ENCODE measurements at regions not wholly inside any gene's neighbourhood (a gene's known extent, or its start where the extent isn't known, plus 50 kb on each side); places are given as distances from the start of the nearest gene placed in this dataset.

DNA sequence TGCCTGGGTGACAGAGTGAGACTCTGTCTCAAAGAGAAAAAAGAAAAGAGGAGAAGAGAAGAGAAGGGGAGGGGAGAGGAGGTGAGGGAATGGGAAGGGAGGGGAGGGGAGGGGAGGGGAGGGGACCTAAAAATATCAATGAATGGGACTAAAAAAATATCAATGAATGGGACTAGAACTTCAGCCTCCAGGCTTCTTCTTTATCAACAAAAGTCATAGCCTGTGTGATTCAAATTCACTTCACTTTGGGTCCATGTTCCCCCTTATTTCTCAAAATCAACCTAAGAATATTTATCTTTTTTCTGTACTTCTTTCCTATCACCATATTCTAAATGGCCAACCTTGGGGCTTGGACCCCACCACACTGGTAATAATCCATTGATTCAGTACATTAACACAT, 92.1 kb upstream of the PIK3C3 start:
- no peaks in the 10 kb centered on the region for H3K4me1 ChIP-seq (ENCODE audit: insufficient read depth)
- H3K9me3 ChIP-seq: no peaks in the 10 kb centered on the region
- no peaks in the 10 kb centered on the region for H3K27me3 ChIP-seq
- no peak overlapping the region for H3K4me3 ChIP-seq
- no peak for TF ChIP-seq EP300 (IDR thresholded peaks at IDR 0.05)
- no peak for TF ChIP-seq CTCF (IDR thresholded peaks at IDR 0.05)
- TF ChIP-seq POLR2A (IDR thresholded peaks at IDR 0.05): no peak
- H3K36me3 ChIP-seq: no peaks in the 10 kb centered on the region
- no peak overlapping the region for H3K27ac ChIP-seq
- no peak for DNase-seq
- intact Hi-C loops (cut with DNase I): no loop called here

DNA sequence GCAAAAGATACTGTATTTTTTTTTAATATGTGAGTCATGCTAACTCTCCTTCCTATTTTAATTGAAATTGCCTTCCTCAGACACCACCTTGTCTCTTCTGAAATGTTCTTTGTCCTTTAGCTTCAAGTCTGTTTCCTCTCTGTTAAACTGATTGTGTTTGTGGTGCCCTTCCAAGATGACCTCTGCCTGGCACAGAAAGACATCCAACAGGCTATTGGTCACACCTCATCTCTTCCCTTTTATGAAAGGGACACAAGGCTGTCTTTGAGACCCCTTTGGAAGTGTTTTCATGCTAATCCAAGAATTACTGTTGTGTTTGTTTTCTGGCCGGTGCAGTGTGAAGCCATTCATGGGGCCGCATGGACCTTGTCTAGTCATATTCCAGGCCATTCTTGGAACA, 94.0 kb upstream of the PIK3C3 start:
- Histone ChIP-seq H3K9me3 (no peaks in the 10 kb centered on the region), H3K27ac (no peak overlapping the region), H3K36me3 (no peaks in the 10 kb centered on the region), H3K4me3 (no peak overlapping the region), H3K27me3 (no peaks in the 10 kb centered on the region), H3K4me1 (ENCODE audit: insufficient read depth) (no peaks in the 10 kb centered on the region)
- no peak for DNase-seq
- WGBS, 3 donors: 84 to 90% (median 86%) methylated on average over 2 of the region's 2 CpGs
- no peak for TF ChIP-seq EP300 (IDR thresholded peaks at IDR 0.05)
- TF ChIP-seq CTCF (IDR thresholded peaks at IDR 0.05): no peak
- no peak for TF ChIP-seq POLR2A (IDR thresholded peaks at IDR 0.05)
- intact Hi-C loops (cut with DNase I): no loop called here

GRCh38 chr18:41858761-41859555, 96.1 kb upstream of the PIK3C3 start:
- H3K4me3 ChIP-seq: no peak overlapping the region
- no peaks in the 10 kb centered on the region for H3K4me1 ChIP-seq (ENCODE audit: insufficient read depth)
- DNase-seq: no peak
- WGBS, 3 donors: 65 to 68% (median 67%) methylated on average over 2 of the region's 2 CpGs
- no peaks in the 10 kb centered on the region for H3K9me3 ChIP-seq
- H3K27me3 ChIP-seq: no peaks in the 10 kb centered on the region
- TF ChIP-seq CTCF (IDR thresholded peaks at IDR 0.05) (no peak), POLR2A (IDR thresholded peaks at IDR 0.05) (no peak), EP300 (IDR thresholded peaks at IDR 0.05) (no peak)
- intact Hi-C loops (cut with DNase I): no loop called here
- H3K27ac ChIP-seq: no peak overlapping the region
- H3K36me3 ChIP-seq: no peaks in the 10 kb centered on the region

GRCh38 chr18:41853280-41853679, 101.8 kb upstream of the PIK3C3 start:
- WGBS, 3 donors: 38 to 53% (median 44%) methylated on average over 1 of the region's 1 CpG
- no peak for TF ChIP-seq CTCF (IDR thresholded peaks at IDR 0.05)
- TF ChIP-seq EP300 (IDR thresholded peaks at IDR 0.05): no peak
- no peaks in the 10 kb centered on the region for H3K36me3 ChIP-seq
- no peak overlapping the region for H3K27ac ChIP-seq
- no peak for DNase-seq
- H3K27me3 ChIP-seq: no peaks in the 10 kb centered on the region
- H3K9me3 ChIP-seq: no peaks in the 10 kb centered on the region
- intact Hi-C loops (cut with DNase I): no loop called here
- H3K4me1 ChIP-seq (ENCODE audit: insufficient read depth): no peaks in the 10 kb centered on the region
- no peak overlapping the region for H3K4me3 ChIP-seq

Measured in ovary (tissue), 7 donors.